ENCODE measurements at regions not wholly inside any gene's neighbourhood (a gene's known extent, or its start where the extent isn't known, plus 50 kb on each side); places are given as distances from the start of the nearest gene placed in this dataset.

- TF ChIP-seq CTCF (IDR thresholded peaks at IDR 0.05) = no peak
- Histone ChIP-seq H3K9me3 (no peaks in the 10 kb centered on the region), H3K36me3 (no peaks in the 10 kb centered on the region), H3K4me3 (no peak overlapping the region), H3K27ac (no peak overlapping the region), H3K4me1 (no peaks in the 10 kb centered on the region), H3K27me3 (no peaks in the 10 kb centered on the region)
- no peak for DNase-seq (ENCODE audit: low spot score in 2 of 2)
- intact Hi-C loops (cut with DNase I) = no loop called here
Observed at GRCh38 chr5:58268268-58268667, 191.6 kb downstream of the PLK2 start.

GRCh38 chr5:58266402-58266801, 193.5 kb downstream of the PLK2 start:
- Histone ChIP-seq H3K9me3 (no peaks in the 10 kb centered on the region), H3K4me3 (no peak overlapping the region), H3K4me1 (peaks cover 0 to 7% of the 10 kb centered on the region in 2 donors), H3K27ac (no peak overlapping the region), H3K36me3 (no peaks in the 10 kb centered on the region), H3K27me3 (no peaks in the 10 kb centered on the region)
- intact Hi-C loops (cut with DNase I) = no loop called here
- no peak for DNase-seq (ENCODE audit: low spot score in 2 of 2)
- no peak for TF ChIP-seq CTCF (IDR thresholded peaks at IDR 0.05)

- H3K27me3 ChIP-seq = no peaks in the 10 kb centered on the region
- H3K36me3 ChIP-seq = no peaks in the 10 kb centered on the region
- no peak for DNase-seq (ENCODE audit: low spot score in 2 of 2)
- H3K9me3 ChIP-seq = no peaks in the 10 kb centered on the region
- H3K27ac ChIP-seq = no peak overlapping the region
- H3K4me1 ChIP-seq = peaks cover 0 to 7% of the 10 kb centered on the region in 2 donors
- no peak for TF ChIP-seq CTCF (IDR thresholded peaks at IDR 0.05)
- intact Hi-C loops (cut with DNase I) = no loop called here
- no peak overlapping the region for H3K4me3 ChIP-seq
Observed at GRCh38 chr5:58265246-58265930, 194.5 kb downstream of the PLK2 start.

GRCh38 chr5:58264276-58264675, 195.6 kb downstream of the PLK2 start:
- intact Hi-C loops (cut with DNase I) = loop anchor here (5.0 kb wide), 1 partner anchor 193 kb away; no protein-coding TSS in a partner anchor
- no peak overlapping the region for H3K27ac ChIP-seq
- no peaks in the 10 kb centered on the region for H3K9me3 ChIP-seq
- no peaks in the 10 kb centered on the region for H3K36me3 ChIP-seq
- H3K27me3 ChIP-seq = no peaks in the 10 kb centered on the region
- H3K4me1 ChIP-seq = peaks cover 0 to 13% of the 10 kb centered on the region in 2 donors
- no peak for DNase-seq (ENCODE audit: low spot score in 2 of 2)
- H3K4me3 ChIP-seq = no peak overlapping the region
- TF ChIP-seq CTCF (IDR thresholded peaks at IDR 0.05) = no peak

GRCh38 chr5:58263296-58263695, 196.6 kb downstream of the PLK2 start:
- no peak overlapping the region for H3K4me3 ChIP-seq
- intact Hi-C loops (cut with DNase I) = loop anchor here (5.0 kb wide), 1 partner anchor 194 kb away; no protein-coding TSS in a partner anchor

More at GRCh38 chr5:58263296-58263695, 196.6 kb downstream of the PLK2 start:
- Histone ChIP-seq H3K36me3 (no peaks in the 10 kb centered on the region), H3K27me3 (no peaks in the 10 kb centered on the region), H3K27ac (no peak overlapping the region), H3K4me1 (peaks cover 0 to 14% of the 10 kb centered on the region in 2 donors), H3K9me3 (no peaks in the 10 kb centered on the region)
- DNase-seq (ENCODE audit: low spot score in 2 of 2) = no peak
- TF ChIP-seq CTCF (IDR thresholded peaks at IDR 0.05) = no peak
